GM19240 (cell line): ENCODE measurements at regions not wholly inside any gene's neighbourhood (a gene's known extent, or its start where the extent isn't known, plus 50 kb on each side); places are given as distances from the start of the nearest gene placed in this dataset.
"Not testable (repeated sequence)": the region's sequence is repeated elsewhere in the genome, so short reads cannot be mapped to it uniquely, and the experiment has no call there.

Experiments
- DNase-seq: peaks from one replicate; pipeline ENCODE4 v3.0.0; 2011; ENCODE audit warnings: low spot score; ENCODE audit not compliant: insufficient read length

GRCh38 chr10:64546073-64546472, 1024.9 kb downstream of the REEP3 start:
- no peak for DNase-seq

- no peak for DNase-seq
Observed at GRCh38 chr10:64547168-64547567, 1026.0 kb downstream of the REEP3 start.

DNA sequence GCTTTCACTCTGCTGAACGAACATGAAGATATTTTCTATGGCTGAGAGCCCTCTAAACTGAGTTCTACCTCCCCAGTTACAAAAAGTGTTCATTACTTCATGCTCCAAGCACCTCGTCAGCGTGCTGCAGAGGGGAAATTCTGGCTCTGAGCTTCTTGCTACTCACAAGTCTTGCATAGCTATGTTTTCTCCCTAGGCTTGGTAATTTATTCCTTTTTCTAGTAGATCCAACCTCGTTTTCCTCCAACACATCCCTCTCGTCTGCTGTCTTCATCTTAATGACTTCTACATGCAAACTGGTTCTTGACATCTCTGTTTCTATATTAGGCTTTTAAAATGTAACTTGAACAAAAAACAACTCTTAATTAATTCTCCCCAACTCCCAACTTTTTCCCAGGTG, 1034.5 kb downstream of the REEP3 start:
- DNase-seq: no peak

DNA sequence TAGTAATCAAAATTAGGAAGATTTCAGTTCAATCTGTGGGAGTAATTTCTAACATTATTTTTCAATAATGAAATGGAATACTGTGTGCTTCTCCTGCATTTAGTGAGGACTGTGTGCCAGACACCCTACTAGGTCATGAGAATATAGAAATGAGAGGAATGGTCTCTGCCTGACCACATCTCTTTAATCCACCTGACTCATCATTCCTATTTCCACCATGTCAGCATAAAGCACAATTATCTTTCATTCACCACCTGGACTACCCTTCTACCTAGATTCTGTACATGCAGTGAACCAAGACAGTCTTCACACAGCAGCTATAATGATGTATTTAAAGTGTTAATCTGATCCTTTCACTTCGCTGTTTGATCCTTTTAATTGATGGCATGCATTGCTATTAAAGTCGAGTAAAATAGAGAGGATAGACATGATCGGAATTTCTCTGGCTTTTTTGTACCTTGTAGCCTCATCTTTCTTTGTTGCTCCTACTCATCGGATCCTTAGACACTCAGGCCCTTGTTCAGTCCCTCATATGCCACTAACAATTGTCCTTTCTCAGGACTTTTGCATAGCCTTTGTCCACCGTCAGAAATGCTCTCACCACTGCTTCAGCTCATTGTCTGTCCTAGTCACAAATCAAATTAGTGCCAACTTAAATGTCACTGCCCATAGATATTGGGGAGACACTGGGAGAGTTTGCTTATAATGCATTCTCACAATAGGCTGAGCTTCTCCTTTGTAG, 1037.1 kb downstream of the REEP3 start:
- no peak for DNase-seq

DNA sequence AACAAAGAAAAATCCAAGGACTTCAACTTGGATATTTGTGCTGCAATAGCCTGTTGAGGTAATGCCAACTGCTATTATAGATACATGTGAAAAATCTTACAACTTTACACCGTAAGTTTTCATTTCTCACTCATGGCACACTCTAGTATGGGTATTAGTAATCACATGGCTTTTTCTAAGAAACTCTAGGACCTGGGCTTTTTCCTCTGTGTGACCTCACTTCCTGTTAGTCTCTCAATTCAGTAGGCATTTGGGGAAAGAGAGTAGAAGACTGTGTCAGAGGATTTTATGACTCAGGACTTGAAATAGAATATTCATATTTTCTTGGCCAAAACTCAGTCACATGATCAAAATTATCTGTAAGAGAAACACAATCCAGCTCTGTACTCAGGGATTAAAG, 1049.9 kb downstream of the REEP3 start:
- DNase-seq: no peak

GRCh38 chr10:64573623-64574325, 1052.6 kb downstream of the REEP3 start:
- DNase-seq: no peak

DNA sequence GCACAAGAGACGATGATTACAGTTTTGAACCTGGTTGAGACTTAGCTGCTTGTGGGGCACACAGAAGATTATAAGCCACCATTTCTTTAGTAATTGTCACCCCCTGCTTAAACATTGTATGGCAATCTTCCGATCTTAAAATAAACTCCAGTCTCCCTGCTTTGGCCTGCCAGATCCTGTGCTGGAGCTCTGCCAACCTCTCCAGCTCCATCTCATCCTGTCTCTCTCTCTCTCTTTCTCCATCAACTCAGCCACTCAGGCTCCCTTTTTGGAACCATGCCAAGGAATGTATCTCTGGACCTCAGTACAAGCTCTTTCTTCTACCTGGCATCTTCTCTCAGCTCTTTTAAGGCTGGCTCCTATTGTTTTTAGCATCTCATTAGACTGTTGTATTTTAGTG, 1053.2 kb downstream of the REEP3 start:
- DNase-seq: no peak

GRCh38 chr10:64576497-64576896, 1055.3 kb downstream of the REEP3 start:
- no peak for DNase-seq

DNA sequence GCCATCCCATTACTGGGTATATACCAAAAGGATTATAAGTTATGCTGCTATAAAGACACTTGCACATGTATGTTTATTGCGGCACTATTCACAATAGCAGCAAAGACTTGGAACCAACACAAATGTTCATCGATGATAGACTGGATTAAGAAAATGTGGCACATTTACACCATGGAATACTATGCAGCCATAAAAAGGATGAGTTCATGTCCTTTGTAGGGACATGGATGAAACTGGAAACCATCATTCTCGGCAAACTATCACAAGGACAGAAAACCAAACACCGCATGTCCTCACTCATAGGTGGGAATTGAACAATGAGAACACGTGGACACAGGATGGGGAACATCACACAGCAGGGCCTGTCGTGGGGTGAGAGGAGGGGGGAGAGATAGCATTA, 1057.6 kb downstream of the REEP3 start:
- DNase-seq: not testable (repeated sequence)

GRCh38 chr10:64586934-64587503, 1065.8 kb downstream of the REEP3 start:
- DNase-seq: no peak

GRCh38 chr10:64594072-64594471, 1072.9 kb downstream of the REEP3 start:
- DNase-seq: no peak

DNA sequence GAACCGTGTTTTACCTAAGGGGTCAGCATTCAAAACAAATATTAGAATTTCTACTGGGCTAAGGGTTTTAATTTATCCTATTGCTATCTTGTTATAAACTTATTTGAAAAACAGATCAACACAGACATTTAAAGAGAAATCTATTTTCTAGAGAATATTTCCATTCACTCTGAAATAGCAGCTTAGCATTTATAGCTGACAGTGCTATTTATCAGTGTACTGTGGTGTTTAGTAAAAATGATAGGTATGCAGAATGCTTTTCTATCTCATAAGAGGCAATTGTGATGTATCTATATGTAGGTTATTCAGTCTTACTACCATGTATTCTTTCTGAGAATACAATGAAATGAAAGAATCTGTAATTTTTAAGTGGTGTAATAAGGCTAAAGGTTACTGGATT, 1077.4 kb downstream of the REEP3 start:
- DNase-seq: no peak

DNA sequence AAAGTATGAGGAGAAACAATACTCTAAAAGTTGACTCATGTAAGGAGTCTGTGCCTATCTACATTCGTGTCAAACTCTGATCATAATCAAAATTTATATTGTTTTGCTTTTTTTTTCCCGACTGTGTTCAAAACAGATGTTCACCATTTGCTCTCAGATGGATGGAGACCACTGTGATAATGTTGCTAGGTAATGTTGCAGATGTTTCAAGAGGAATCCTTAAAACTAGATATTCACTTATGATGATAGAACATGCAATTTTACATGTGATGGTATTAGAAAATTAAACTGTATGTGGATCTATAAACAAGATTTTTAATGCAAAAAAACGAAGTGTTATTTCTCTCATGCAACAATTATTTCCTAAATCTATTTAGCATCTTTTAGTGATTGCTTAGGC, 1080.1 kb downstream of the REEP3 start:
- no peak for DNase-seq

DNA sequence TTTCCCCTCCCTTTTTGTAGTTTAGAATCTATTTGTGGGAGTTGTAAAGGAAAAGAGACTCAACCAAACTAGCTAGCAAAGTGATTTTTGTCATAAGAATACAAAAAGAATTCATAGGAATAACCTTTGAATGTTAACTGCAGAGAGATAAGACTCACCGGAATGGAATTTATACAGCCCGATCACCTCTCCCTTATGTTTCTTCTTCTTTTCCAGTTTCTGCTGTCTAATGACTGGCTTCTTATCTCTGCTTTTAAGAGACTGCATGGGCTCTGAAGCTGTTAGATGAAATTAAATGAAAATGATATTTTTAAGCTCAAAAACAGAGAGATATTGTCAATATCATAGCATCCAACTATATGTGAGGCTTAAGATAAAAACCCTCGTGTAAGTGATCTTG, 1095.9 kb downstream of the REEP3 start:
- DNase-seq: no peak

- DNase-seq: no peak
Observed at GRCh38 chr10:64619102-64619501, 1097.9 kb downstream of the REEP3 start.

GRCh38 chr10:64626924-64627323, 1105.7 kb downstream of the REEP3 start:
- no peak for DNase-seq

DNA sequence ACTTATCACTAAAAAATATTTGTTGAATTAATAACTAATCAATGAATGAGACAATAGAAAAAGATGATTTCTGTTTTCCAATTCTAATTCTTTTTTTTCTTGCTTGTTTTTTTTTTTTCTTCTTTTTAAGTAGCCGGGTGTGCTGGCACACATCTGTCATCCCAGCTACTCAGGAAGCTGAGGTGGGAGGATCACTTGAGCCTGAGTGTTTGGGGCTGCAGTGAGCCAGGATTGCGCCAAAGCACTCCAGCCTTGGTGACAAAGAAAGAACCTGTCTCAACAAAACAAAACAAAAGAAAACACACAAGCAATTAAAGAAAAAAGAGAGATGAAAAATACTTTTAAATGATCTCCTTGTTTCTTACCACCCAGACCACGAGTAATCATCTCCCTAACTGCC, 1109.3 kb downstream of the REEP3 start:
- DNase-seq: no peak

GRCh38 chr10:64635906-64636305, 1114.7 kb downstream of the REEP3 start:
- no peak for DNase-seq

DNA sequence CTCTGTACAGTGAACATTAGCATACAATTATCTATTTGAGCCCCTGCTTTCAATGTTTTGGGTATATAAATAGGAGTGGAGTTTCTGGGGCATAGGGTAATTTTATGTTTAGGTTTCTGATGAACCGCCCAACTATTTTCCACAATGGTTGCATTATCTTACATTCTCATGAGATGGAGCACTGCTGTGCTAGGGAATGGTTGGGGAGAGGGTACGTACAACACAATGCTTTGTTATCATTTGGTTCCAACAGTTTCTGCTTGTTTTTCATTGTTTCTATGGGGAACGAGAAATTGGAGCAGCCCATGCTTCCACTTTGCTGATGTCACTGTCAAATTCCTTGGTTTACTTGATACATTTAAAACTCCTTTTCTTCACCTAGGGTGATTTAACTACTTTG, 1115.3 kb downstream of the REEP3 start:
- no peak for DNase-seq

GRCh38 chr10:64637939-64638338, 1116.7 kb downstream of the REEP3 start:
- no peak for DNase-seq

DNA sequence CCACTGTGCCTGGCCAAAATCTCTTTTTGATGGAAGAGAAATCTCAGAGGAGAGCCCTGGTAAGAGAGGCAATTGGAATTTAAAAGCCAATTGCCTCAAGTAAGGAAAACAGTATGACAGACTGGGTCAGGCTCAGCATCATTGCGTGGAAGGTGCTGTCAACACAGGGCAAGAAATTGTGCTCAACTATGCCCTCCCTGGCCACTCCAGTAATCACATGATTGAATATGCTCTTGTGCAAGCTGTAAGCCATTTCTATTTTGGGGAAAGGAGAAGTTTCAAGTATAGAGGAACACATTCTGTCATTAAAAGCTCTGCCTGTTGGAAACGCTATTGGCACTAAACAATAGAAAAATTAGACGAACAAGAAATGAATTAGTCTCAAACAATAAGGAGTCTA, 1127.7 kb downstream of the REEP3 start:
- DNase-seq: no peak

DNA sequence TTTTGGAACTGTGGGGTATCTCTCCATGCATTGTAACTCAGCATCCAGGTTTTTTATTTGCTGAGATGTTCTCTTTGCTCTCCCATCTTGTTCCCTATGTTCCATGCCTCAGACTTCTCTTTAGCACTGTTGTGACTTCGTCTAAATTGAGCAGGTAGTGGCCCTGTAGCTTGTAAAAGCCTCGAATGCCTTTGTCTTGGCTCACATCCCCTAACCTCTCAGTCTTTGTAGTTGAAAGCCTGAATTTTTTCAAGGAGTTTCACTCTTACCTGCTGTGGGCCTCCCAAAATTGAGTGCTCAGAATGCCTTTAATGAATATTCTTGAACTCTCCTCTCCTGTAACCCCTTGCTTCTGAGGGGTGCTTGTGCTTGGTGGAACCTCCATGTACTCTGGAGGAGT, 1137.3 kb downstream of the REEP3 start:
- no peak for DNase-seq

DNA sequence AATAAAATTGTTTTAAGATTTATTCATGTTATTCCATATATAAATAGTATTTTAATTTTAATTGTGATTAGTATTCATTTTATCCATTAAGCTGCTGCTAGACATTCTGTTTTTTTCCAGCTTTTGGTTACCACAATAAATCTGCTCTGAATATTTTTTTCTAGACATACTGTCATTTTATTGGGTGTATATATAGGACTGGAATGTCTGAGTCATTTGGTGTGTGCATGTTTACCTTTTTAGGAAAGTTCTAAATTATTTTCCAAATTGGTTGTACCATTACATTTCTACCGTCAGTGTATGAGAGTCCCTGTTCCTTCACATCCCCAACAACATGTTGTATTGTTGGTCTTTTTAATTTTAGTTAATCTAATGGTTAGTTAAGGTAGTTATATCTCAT, 1138.1 kb downstream of the REEP3 start:
- no peak for DNase-seq
